GM19455 (cell line): ENCODE measurements at regions not wholly inside any gene's neighbourhood (a gene's known extent, or its start where the extent isn't known, plus 50 kb on each side); places are given as distances from the start of the nearest gene placed in this dataset.

Source experiments
- ATAC-seq: cut with Tn5 transposase; IDR thresholded peaks from one replicate; pipeline ENCODE4 v1.9.1; 2021; ENCODE audit not compliant: unreplicated experiment

- no peak for ATAC-seq
These were observed 275.9 kb downstream of the FAM43A start for GRCh38 chr3:194961571-194961970.

- no peak for ATAC-seq
These were observed 276.4 kb downstream of the FAM43A start for GRCh38 chr3:194962056-194962455.

GRCh38 chr3:194964809-194965208 lies 279.1 kb downstream of the FAM43A start:
- ATAC-seq, result no peak

GRCh38 chr3:194967151-194968117 lies 281.8 kb downstream of the FAM43A start:
- no peak for ATAC-seq

GRCh38 chr3:194970066-194970465 lies 284.4 kb downstream of the FAM43A start:
- no peak for ATAC-seq

GRCh38 chr3:194971009-194971408 lies 285.3 kb downstream of the FAM43A start:
- no peak for ATAC-seq

GRCh38 chr3:194971965-194972364 lies 286.3 kb downstream of the FAM43A start:
- no peak for ATAC-seq

- ATAC-seq, result no peak
These were observed 287.0 kb downstream of the FAM43A start for GRCh38 chr3:194972641-194973040.

GRCh38 chr3:194973366-194974000 lies 287.8 kb downstream of the FAM43A start:
- ATAC-seq, result no peak

GRCh38 chr3:194974468-194975135 lies 288.9 kb downstream of the FAM43A start:
- no peak for ATAC-seq

- no peak for ATAC-seq
These were observed 290.4 kb downstream of the FAM43A start for GRCh38 chr3:194976049-194976451.

GRCh38 chr3:194976874-194977273 lies 291.2 kb downstream of the FAM43A start:
- no peak for ATAC-seq

- ATAC-seq, result no peak
These were observed 291.7 kb downstream of the FAM43A start for GRCh38 chr3:194977356-194977755.

GRCh38 chr3:194979173-194979572 lies 291.8 kb downstream of the XXYLT1 start:
- no peak for ATAC-seq

GRCh38 chr3:194982472-194982871 lies 288.5 kb downstream of the XXYLT1 start:
- no peak for ATAC-seq

- ATAC-seq, result no peak
These were observed 287.8 kb downstream of the XXYLT1 start for GRCh38 chr3:194983121-194983520.

GRCh38 chr3:194983620-194984019 lies 287.3 kb downstream of the XXYLT1 start:
- ATAC-seq, result no peak

- no peak for ATAC-seq
These were observed 286.9 kb downstream of the XXYLT1 start for GRCh38 chr3:194984066-194984465.

- ATAC-seq, result no peak
These were observed 286.3 kb downstream of the XXYLT1 start for GRCh38 chr3:194984622-194985021.

GRCh38 chr3:194985031-194985578 lies 285.9 kb downstream of the XXYLT1 start:
- no peak for ATAC-seq
